WTC11 (cell line): ENCODE measurements at regions not wholly inside any gene's neighbourhood (a gene's known extent, or its start where the extent isn't known, plus 50 kb on each side); places are given as distances from the start of the nearest gene placed in this dataset.

Experiments
- ATAC-seq: fragments of 200-7000 bp; cut with Tn5 transposase; 2 replicates; pipeline ENCODE4 v1.10.0; 2021; ENCODE audit warnings: mild to moderate bottlenecking, moderate library complexity
- CTCF ChIA-PET: fragments of 300-600 bp; sonication (Branson Sonifier 250); formaldehyde crosslinking; loops from one replicate; lab custom pipeline; 2021; ENCODE audit warnings: antibody characterized with exemption; lab: Charles Lee
- POLR2A ChIA-PET: fragments of 350-600 bp; sonication (Branson Sonifier 250); formaldehyde crosslinking; loops from one replicate; lab custom pipeline; 2021; ENCODE audit warnings: antibody characterized with exemption; lab: Charles Lee
- DNase-seq: peaks from one replicate; pipeline ENCODE4 v3.0.0; 2021; ENCODE audit warnings: low spot score
- H3K27ac Mint-ChIP-seq: 2 replicates; pipeline ENCODE4 v1.8.0; 2021; ENCODE audit warnings: mixed read lengths
- H3K27me3 Mint-ChIP-seq: 2 replicates; pipeline ENCODE4 v1.8.0; 2021; ENCODE audit warnings: low read depth, mild to moderate bottlenecking, moderate library complexity, mixed read lengths
- H3K36me3 Mint-ChIP-seq: 2 replicates; pipeline ENCODE4 v1.8.0; 2021; ENCODE audit warnings: mixed read lengths
- H3K4me1 Mint-ChIP-seq: 2 replicates; pipeline ENCODE4 v1.8.0; 2022; ENCODE audit warnings: mixed read lengths
- H3K4me3 Mint-ChIP-seq: 2 replicates; pipeline ENCODE4 v1.8.0; 2021; ENCODE audit warnings: mild to moderate bottlenecking, moderate library complexity, mixed read lengths
- H3K9me3 Mint-ChIP-seq: 2 replicates; pipeline ENCODE4 v1.8.0; 2021; ENCODE audit warnings: mixed read lengths
- AR ChIP-seq: fragments of 250-450 bp; sonication (Bioruptor Pico); IDR thresholded peaks from 2 replicates; pipeline ENCODE4 v1.9.0; 2021; ENCODE audit warnings: mild to moderate bottlenecking
- FOXJ3 ChIP-seq: sonication (generic); formaldehyde crosslinking; IDR thresholded peaks from 2 replicates; pipeline ENCODE4 v1.9.0; 2021; ENCODE audit warnings: missing genetic modification reagents, mild to moderate bottlenecking, borderline replicate concordance
- FOXK1 ChIP-seq: sonication (generic); formaldehyde crosslinking; IDR thresholded peaks from 2 replicates; pipeline ENCODE4 v1.8.0; 2022; ENCODE audit warnings: mild to moderate bottlenecking, moderate library complexity, missing genetic modification reagents
- MYBL2 ChIP-seq: sonication (generic); formaldehyde crosslinking; IDR thresholded peaks from 2 replicates; pipeline ENCODE4 v1.8.1; 2023; ENCODE audit warnings: mild to moderate bottlenecking, moderate library complexity, missing genetic modification reagents
- NR1H2 ChIP-seq: sonication (generic); formaldehyde crosslinking; IDR thresholded peaks from 2 replicates; pipeline ENCODE4 v1.9.0; 2021; ENCODE audit warnings: mild to moderate bottlenecking, moderate library complexity, missing genetic modification reagents
- PREB ChIP-seq: sonication (generic); formaldehyde crosslinking; IDR thresholded peaks from 2 replicates; pipeline ENCODE4 v1.8.1; 2022; ENCODE audit warnings: mild to moderate bottlenecking, missing genetic modification reagents, moderate library complexity, borderline replicate concordance
- SMAD3 ChIP-seq: sonication (generic); formaldehyde crosslinking; IDR thresholded peaks from 2 replicates; pipeline ENCODE4 v1.8.0; 2022; ENCODE audit warnings: missing genetic modification reagents, mild to moderate bottlenecking, borderline replicate concordance
- ZNF281 ChIP-seq: sonication (generic); formaldehyde crosslinking; IDR thresholded peaks from 2 replicates; pipeline ENCODE4 v1.8.0; 2023; ENCODE audit warnings: mild to moderate bottlenecking, missing genetic modification reagents
- ZNF532 ChIP-seq: fragments of 250-450 bp; sonication (Bioruptor Pico); IDR thresholded peaks from 2 replicates; pipeline ENCODE4 v1.9.0; 2021; ENCODE audit warnings: mild to moderate bottlenecking, borderline replicate concordance
- ZNF671 ChIP-seq: fragments of 250-450 bp; sonication (Bioruptor Pico); IDR thresholded peaks from 2 replicates; pipeline ENCODE4 v1.8.0; 2021; ENCODE audit warnings: mild to moderate bottlenecking
- TF ChIP-seq, protein P1 (sequence below): sonication (generic); formaldehyde crosslinking; IDR thresholded peaks from 2 replicates; pipeline ENCODE4 v1.8.0; 2022; ENCODE audit warnings: mild to moderate bottlenecking, missing genetic modification reagents
- TF ChIP-seq, protein P2 (sequence below): sonication (generic); formaldehyde crosslinking; IDR thresholded peaks from 2 replicates; pipeline ENCODE4 v1.8.1; 2023; ENCODE audit warnings: mild to moderate bottlenecking, moderate library complexity, missing genetic modification reagents
- TF ChIP-seq, protein P3 (sequence below): sonication (generic); formaldehyde crosslinking; IDR thresholded peaks from 2 replicates; pipeline ENCODE4 v1.8.1; 2023; ENCODE audit warnings: mild to moderate bottlenecking, missing genetic modification reagents

DNA sequence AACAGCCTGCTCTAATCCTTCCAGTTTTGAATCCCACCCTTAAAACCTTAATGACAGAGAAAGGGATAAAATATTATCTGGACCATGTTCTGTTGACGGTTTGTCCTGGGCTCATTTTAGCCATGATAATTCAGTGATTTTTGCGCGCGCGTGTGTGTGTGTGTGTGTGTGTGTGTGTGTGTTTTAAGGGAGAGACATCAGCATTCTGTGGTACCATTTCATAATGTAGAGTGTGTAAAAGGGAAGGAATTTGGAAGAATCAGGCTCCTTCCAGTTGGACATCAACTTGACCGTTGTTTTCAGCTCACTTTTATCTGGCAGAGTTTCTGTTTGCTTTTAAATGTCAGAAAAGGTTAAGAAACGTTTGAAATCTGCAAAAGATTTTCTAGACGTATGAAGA lies 535.5 kb downstream of the TNS1 start:
- peaks cover 3% of the 10 kb centered on the region; the same call in 1 of the 2 replicates for H3K9me3 Mint-ChIP-seq
- no peak overlapping the region for H3K27ac Mint-ChIP-seq
- ATAC-seq (no peak), DNase-seq (no peak)
- TF ChIP-seq ZNF281 (CRISPR knock-in tag) (no peak), FOXK1 (CRISPR knock-in tag) (no peak), MYBL2 (CRISPR knock-in tag) (no peak), ZNF532 (CRISPR knock-in tag) (no peak), FOXJ3 (CRISPR knock-in tag) (no peak), ZNF671 (no peak), PREB (CRISPR knock-in tag) (no peak), SMAD3 (CRISPR knock-in tag) (no peak), AR (no peak), NR1H2 (no peak)
- TF ChIP-seq, protein P1, sequence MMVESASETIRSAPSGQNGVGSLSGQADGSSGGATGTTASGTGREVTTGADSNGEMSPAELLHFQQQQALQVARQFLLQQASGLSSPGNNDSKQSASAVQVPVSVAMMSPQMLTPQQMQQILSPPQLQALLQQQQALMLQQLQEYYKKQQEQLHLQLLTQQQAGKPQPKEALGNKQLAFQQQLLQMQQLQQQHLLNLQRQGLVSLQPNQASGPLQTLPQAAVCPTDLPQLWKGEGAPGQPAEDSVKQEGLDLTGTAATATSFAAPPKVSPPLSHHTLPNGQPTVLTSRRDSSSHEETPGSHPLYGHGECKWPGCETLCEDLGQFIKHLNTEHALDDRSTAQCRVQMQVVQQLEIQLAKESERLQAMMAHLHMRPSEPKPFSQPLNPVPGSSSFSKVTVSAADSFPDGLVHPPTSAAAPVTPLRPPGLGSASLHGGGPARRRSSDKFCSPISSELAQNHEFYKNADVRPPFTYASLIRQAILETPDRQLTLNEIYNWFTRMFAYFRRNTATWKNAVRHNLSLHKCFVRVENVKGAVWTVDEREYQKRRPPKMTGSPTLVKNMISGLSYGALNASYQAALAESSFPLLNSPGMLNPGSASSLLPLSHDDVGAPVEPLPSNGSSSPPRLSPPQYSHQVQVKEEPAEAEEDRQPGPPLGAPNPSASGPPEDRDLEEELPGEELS (CRISPR knock-in tag): no peak
- TF ChIP-seq, protein P2, sequence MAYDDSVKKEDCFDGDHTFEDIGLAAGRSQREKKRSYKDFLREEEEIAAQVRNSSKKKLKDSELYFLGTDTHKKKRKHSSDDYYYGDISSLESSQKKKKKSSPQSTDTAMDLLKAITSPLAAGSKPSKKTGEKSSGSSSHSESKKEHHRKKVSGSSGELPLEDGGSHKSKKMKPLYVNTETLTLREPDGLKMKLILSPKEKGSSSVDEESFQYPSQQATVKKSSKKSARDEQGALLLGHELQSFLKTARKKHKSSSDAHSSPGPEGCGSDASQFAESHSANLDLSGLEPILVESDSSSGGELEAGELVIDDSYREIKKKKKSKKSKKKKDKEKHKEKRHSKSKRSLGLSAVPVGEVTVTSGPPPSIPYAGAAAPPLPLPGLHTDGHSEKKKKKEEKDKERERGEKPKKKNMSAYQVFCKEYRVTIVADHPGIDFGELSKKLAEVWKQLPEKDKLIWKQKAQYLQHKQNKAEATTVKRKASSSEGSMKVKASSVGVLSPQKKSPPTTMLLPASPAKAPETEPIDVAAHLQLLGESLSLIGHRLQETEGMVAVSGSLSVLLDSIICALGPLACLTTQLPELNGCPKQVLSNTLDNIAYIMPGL (CRISPR knock-in tag): no peak
- TF ChIP-seq, protein P3, sequence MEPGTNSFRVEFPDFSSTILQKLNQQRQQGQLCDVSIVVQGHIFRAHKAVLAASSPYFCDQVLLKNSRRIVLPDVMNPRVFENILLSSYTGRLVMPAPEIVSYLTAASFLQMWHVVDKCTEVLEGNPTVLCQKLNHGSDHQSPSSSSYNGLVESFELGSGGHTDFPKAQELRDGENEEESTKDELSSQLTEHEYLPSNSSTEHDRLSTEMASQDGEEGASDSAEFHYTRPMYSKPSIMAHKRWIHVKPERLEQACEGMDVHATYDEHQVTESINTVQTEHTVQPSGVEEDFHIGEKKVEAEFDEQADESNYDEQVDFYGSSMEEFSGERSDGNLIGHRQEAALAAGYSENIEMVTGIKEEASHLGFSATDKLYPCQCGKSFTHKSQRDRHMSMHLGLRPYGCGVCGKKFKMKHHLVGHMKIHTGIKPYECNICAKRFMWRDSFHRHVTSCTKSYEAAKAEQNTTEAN (CRISPR knock-in tag): no peak
- H3K4me1 Mint-ChIP-seq: no peaks in the 10 kb centered on the region
- no peaks in the 10 kb centered on the region for H3K36me3 Mint-ChIP-seq
- no peak overlapping the region for H3K4me3 Mint-ChIP-seq
- ChIA-PET CTCF (no interaction called here), POLR2A (no interaction called here)
- no peaks in the 10 kb centered on the region for H3K27me3 Mint-ChIP-seq
